Esophagus muscularis mucosa (tissue), 4 donors: ENCODE measurements at regions not wholly inside any gene's neighbourhood (a gene's known extent, or its start where the extent isn't known, plus 50 kb on each side); places are given as distances from the start of the nearest gene placed in this dataset.
A peak's percentile ranks its signal among the peaks of the same experiment; 100 is the strongest.

Experiments
- DNase-seq: peaks from one replicate; pipeline ENCODE4 v3.0.0-alpha.2; 2017; ENCODE audit errors: extremely low spot score
- H3K27ac ChIP-seq, 4 donors: fragments of 200-600 bp; sonication (generic); replicated peaks in 1 of 4; 1 replicate in 3 of 4; 2 replicates in 1 of 4; pipeline ENCODE4 v1.5.1; 2016 to 2019; ENCODE audit warnings: mild to moderate bottlenecking in 1 of 4
- H3K27me3 ChIP-seq, 4 donors: fragments of 200-600 bp; sonication (generic); one replicate each; pipeline versions ENCODE4 v1.5.1 to v1.6.0; 2016 to 2019
- H3K36me3 ChIP-seq, 4 donors: fragments of 200-600 bp; sonication (generic); one replicate each; pipeline ENCODE4 v1.5.1; 2016 to 2019
- H3K4me1 ChIP-seq, 4 donors: fragments of 200-600 bp; sonication (generic); one replicate each; pipeline ENCODE4 v1.5.1; 2016 to 2019
- H3K4me3 ChIP-seq, 4 donors: fragments of 200-600 bp; sonication (generic); 1 replicate in 2 of 4; 2 replicates in 2 of 4; pipeline ENCODE4 v1.5.1; 2016 to 2019; ENCODE audit warnings: mild to moderate bottlenecking in 4 of 4, moderate library complexity in 1 of 4
- H3K9me3 ChIP-seq, 4 donors: fragments of 200-600 bp; sonication (generic); 1 replicate in 3 of 4; 2 replicates in 1 of 4; pipeline ENCODE4 v1.5.1; 2016 to 2019
- EP300 ChIP-seq: sonication (generic); formaldehyde crosslinking; IDR thresholded peaks from one replicate; pipeline ENCODE4 v1.6.1; 2017; ENCODE audit warnings: antibody characterized with exemption
- POLR2A ChIP-seq: fragments of 450-650 bp; IDR thresholded peaks from one replicate; pipeline ENCODE4 v1.6.1; 2017; ENCODE audit warnings: antibody characterized with exemption, moderate library complexity, mild to moderate bottlenecking, low read depth
- POLR2AphosphoS5 ChIP-seq, 2 donors: sonication (generic); formaldehyde crosslinking; IDR thresholded peaks; one replicate each; pipeline ENCODE4 v1.6.1; 2017; ENCODE audit warnings: antibody characterized with exemption in 2 of 2
- WGBS: methylation state at CpG from one replicate; pipeline ENCODE4 v1.1.5; 2018; 5-methylcytosine and 5-hydroxymethylcytosine counted together
- intact Hi-C: fragments of 100-400 bp; cut with DNase I; formaldehyde crosslinking; loops from one replicate; pipeline ENCODE4 v1.15.1; 2023
- TF ChIP-seq, protein P1 (sequence below), 3 experiments: fragments of 200-600 bp in 2 of 3; fragments of 450-650 bp in 1 of 3; sonication (generic) in 2 of 3; IDR thresholded peaks; one replicate each; pipeline ENCODE4 v1.5.1; 2017 to 2019; ENCODE audit warnings: antibody characterized with exemption in 3 of 3, mild to moderate bottlenecking in 2 of 3, moderate library complexity in 1 of 3

DNA sequence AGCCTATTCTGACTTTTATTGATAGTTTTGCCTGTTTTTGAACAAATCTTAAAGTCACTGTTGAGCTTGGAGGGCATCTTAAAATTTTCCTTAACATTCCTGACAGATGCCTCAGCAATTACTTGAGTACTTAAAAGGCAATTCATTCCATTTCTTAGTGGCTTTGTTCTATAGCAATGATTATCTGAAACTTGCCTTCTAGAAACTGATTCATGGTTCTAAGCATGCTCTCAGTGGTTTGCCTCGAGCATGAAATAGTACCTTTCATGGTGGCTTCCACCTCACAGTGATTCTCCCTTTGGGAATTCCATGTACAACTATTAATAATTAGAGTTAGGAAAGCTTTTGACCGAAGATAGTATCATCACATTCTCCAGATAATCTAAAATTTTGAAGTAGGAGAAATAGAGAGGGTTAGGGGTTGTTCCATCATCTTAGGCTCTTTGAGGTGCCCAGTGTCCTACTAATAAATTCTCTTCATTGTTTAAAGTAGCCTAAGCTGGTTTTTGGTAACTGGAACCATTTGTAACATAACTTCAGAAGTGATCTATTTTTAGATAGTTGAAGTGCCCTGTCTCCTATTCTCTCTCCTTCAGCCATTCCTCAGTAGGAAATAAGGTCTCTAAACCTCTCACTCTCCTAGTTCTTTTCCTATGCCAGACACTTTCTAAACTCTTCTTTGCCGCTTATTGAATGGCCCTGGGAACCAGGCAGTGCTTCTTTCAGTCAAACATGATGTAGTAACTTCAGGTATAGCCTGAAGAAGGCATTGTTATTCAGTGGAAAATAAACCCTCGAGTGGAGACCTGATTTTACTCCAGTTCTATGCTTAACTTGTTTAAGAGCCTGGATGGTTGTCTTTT, 156.1 kb downstream of the HAUS1 start:
- Histone ChIP-seq H3K4me1 (peaks cover 32 to 63% (median 54%) of the 10 kb centered on the region in 4 donors), H3K36me3 (peaks cover 0 to 26% (median 5%) of the 10 kb centered on the region in 4 donors), H3K4me3 (no peak overlapping the region), H3K9me3 (no peaks in the 10 kb centered on the region), H3K27me3 (no peaks in the 10 kb centered on the region), H3K27ac (peak overlapping the region; percentile 45 to 72 (median 58))
- DNase-seq: no peak
- TF ChIP-seq EP300: no peak
- no peak for TF ChIP-seq POLR2AphosphoS5 (IDR thresholded peaks at IDR 0.05)
- TF ChIP-seq, protein P1, sequence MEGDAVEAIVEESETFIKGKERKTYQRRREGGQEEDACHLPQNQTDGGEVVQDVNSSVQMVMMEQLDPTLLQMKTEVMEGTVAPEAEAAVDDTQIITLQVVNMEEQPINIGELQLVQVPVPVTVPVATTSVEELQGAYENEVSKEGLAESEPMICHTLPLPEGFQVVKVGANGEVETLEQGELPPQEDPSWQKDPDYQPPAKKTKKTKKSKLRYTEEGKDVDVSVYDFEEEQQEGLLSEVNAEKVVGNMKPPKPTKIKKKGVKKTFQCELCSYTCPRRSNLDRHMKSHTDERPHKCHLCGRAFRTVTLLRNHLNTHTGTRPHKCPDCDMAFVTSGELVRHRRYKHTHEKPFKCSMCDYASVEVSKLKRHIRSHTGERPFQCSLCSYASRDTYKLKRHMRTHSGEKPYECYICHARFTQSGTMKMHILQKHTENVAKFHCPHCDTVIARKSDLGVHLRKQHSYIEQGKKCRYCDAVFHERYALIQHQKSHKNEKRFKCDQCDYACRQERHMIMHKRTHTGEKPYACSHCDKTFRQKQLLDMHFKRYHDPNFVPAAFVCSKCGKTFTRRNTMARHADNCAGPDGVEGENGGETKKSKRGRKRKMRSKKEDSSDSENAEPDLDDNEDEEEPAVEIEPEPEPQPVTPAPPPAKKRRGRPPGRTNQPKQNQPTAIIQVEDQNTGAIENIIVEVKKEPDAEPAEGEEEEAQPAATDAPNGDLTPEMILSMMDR (IDR thresholded peaks at IDR 0.05): no peak
- no peak for TF ChIP-seq POLR2A
- intact Hi-C loops: no loop called here
- WGBS: 70% methylated on average over 4 of the region's 4 CpGs

- H3K27ac ChIP-seq: peak overlapping the region; percentile 45 to 72 (median 58)
- WGBS: 59% methylated on average over 3 of the region's 3 CpGs
- peaks cover 32 to 63% (median 54%) of the 10 kb centered on the region in 4 donors for H3K4me1 ChIP-seq
- H3K36me3 ChIP-seq: peaks cover 0 to 32% (median 5%) of the 10 kb centered on the region in 4 donors
- no peak for DNase-seq
- H3K4me3 ChIP-seq: no peak overlapping the region
- H3K27me3 ChIP-seq: no peaks in the 10 kb centered on the region
- TF ChIP-seq POLR2AphosphoS5 (IDR thresholded peaks at IDR 0.05) (no peak), EP300 (no peak), POLR2A (no peak)
- TF ChIP-seq, protein P1 (IDR thresholded peaks at IDR 0.05): no peak
- H3K9me3 ChIP-seq: no peaks in the 10 kb centered on the region
- intact Hi-C loops: no loop called here
Measured at GRCh38 chr18:46260879-46261143, 156.6 kb downstream of the HAUS1 start.

DNA sequence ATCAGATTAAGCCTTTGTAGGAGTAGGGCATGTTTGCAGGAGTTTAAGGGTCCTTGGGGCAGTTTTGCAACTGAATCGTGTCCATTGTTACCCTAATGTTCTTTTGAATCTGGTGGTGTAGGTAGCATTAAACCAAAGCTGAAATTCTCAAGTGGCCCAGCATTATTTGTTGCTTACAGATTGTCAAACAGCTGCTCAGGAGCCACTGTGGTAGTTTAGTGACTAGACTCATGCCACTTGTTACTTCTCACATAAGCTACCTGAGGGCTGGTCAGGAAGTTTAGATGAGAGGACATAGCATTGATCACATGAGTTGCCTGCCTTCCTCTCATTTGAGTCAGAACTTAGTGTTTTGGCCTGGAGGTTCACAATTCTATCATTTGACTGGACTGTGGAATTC, 157.6 kb downstream of the HAUS1 start:
- TF ChIP-seq, protein P1 (IDR thresholded peaks at IDR 0.05): no peak
- TF ChIP-seq POLR2AphosphoS5 (IDR thresholded peaks at IDR 0.05) (no peak), POLR2A (no peak), EP300 (no peak)
- peak overlapping the region in 2 of 4 donors; percentile 54 to 72 for H3K27ac ChIP-seq
- WGBS: 78% methylated on average over 1 of the region's 1 CpG
- no peaks in the 10 kb centered on the region for H3K27me3 ChIP-seq
- H3K4me1 ChIP-seq: peaks cover 32 to 63% (median 54%) of the 10 kb centered on the region in 4 donors
- no peak overlapping the region for H3K4me3 ChIP-seq
- no peaks in the 10 kb centered on the region for H3K9me3 ChIP-seq
- H3K36me3 ChIP-seq: peaks cover 0 to 32% (median 5%) of the 10 kb centered on the region in 4 donors
- intact Hi-C loops: no loop called here
- DNase-seq: no peak

DNA sequence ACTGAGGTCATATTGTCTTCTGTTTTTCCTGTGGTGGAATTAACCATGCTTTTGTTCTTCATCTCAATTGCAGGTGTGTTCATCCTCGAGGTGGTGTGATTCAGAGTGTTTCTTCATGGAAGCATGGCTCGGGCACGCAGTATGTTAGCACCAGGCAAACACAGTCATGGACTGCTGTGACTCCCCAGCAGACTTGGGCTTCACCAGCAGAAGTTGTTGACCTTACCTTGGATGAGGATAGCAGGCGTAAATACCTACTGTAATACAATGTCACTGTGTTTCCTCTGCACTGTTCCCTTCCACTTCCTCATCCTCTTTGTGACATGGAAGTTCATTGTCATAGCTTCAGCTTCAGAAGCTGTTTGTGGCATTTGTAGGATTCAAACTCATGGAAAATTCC, 158.7 kb downstream of the HAUS1 start:
- Histone ChIP-seq H3K27ac (no peak overlapping the region), H3K9me3 (no peaks in the 10 kb centered on the region), H3K4me3 (no peak overlapping the region), H3K4me1 (peaks cover 32 to 63% (median 54%) of the 10 kb centered on the region in 4 donors), H3K27me3 (no peaks in the 10 kb centered on the region), H3K36me3 (peaks cover 0 to 35% (median 5%) of the 10 kb centered on the region in 4 donors)
- intact Hi-C loops: no loop called here
- no peak for DNase-seq
- 80% methylated on average over 4 of the region's 4 CpGs for WGBS
- TF ChIP-seq, protein P1 (IDR thresholded peaks at IDR 0.05): no peak

DNA sequence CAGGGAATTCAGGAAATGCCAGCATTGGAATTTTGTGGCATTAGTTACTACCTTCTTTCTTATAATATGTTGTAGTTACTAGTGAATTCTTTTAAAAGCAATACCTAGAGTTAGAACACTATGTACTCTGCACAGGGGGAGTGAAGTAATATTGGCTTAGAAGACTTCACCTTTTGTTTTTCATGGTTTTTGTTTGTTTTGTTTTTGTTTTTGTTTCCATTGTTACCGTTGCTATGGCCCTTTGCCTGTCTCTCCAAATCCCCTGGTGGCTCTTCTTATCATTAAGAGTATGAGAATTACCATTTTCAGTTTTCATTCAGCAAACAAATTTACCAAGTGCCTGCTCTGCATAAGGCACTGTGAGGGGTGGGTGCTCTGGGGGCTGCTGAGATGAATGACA, 160.1 kb downstream of the HAUS1 start:
- H3K4me1 ChIP-seq: peaks cover 32 to 57% (median 55%) of the 10 kb centered on the region in 4 donors
- H3K27me3 ChIP-seq: no peaks in the 10 kb centered on the region
- WGBS: 57% methylated on average over 1 of the region's 1 CpG
- H3K9me3 ChIP-seq: no peaks in the 10 kb centered on the region
- intact Hi-C loops: no loop called here
- no peak for DNase-seq
- TF ChIP-seq EP300: no peak
- peak in 1 of 2 donors; percentile 20 for TF ChIP-seq POLR2AphosphoS5 (IDR thresholded peaks at IDR 0.05)
- H3K36me3 ChIP-seq: peaks cover 0 to 42% (median 5%) of the 10 kb centered on the region in 4 donors
- no peak overlapping the region for H3K4me3 ChIP-seq
- H3K27ac ChIP-seq: peak overlapping the region in 1 of 4 donors; percentile 28
